SK-N-SH (cell line): ENCODE measurements at regions not wholly inside any gene's neighbourhood (a gene's known extent, or its start where the extent isn't known, plus 50 kb on each side); places are given as distances from the start of the nearest gene placed in this dataset.
A peak's percentile ranks its signal among the peaks of the same experiment; 100 is the strongest.
"Not testable (repeated sequence)": the region's sequence is repeated elsewhere in the genome, so short reads cannot be mapped to it uniquely, and the experiment has no call there.

Experiments
- CTCF ChIA-PET: fragments of 300-600, 350-600 bp; formaldehyde crosslinking; extraction: SDS; loops from one replicate; lab custom pipeline; 2021; lab: Yijun Ruan, JAX
- POLR2A ChIA-PET: fragments of 350-600 bp; sonication (Branson Sonifier 250); formaldehyde crosslinking; extraction: SDS; loops from one replicate; lab custom pipeline; 2020; ENCODE audit warnings: antibody characterized with exemption, inconsistent platforms; lab: Yijun Ruan, JAX
- DNase-seq: peaks from one replicate; pipeline ENCODE4 v3.0.0; 2012
- H2AFZ ChIP-seq: fragments of 200-600 bp; sonication (generic); 2 replicates; pipeline ENCODE4 v1.8.1; 2016; ENCODE audit warnings: antibody characterized with exemption, mild to moderate bottlenecking, low read depth
- H3F3A ChIP-seq: fragments of 200-600 bp; sonication (generic); replicated peaks from 2 replicates; pipeline ENCODE3; 2016; ENCODE audit warnings: antibody characterized with exemption, mild to moderate bottlenecking; ENCODE audit not compliant: insufficient read depth
- H3K27ac ChIP-seq, 2 experiments: fragments of 200-500 bp in 1 of 2; fragments of 200-600 bp in 1 of 2; sonication (Bioruptor generic) in 1 of 2; sonication (generic), shearing (Covaris generic) in 1 of 2; 2 replicates each; pipeline versions ENCODE4 v1.5.1 to v1.6.1; 2014 to 2016; ENCODE audit warnings: low read depth in 2 of 2, inconsistent platforms in 1 of 2, low read length in 1 of 2, mild to moderate bottlenecking in 1 of 2, mixed read lengths in 1 of 2
- H3K27me3 ChIP-seq: fragments of 200-600 bp; sonication (generic), shearing (Covaris generic); 2 replicates; pipeline ENCODE4 v1.6.1; 2016; ENCODE audit warnings: mixed run types; ENCODE audit not compliant: insufficient read depth
- H3K36me3 ChIP-seq, 2 experiments: fragments of 200-500 bp in 1 of 2; fragments of 200-600 bp in 1 of 2; sonication (Bioruptor generic) in 1 of 2; sonication (generic) in 1 of 2; replicated peaks in 1 of 2; 2 replicates each; pipeline versions ENCODE3 to v1.5.1; 2014 to 2016; ENCODE audit warnings: low read length in 1 of 2, mild to moderate bottlenecking in 1 of 2; ENCODE audit not compliant: insufficient read depth in 2 of 2, control insufficient read depth in 1 of 2
- H3K4me1 ChIP-seq, 2 experiments: fragments of 200-500 bp in 1 of 2; fragments of 200-600 bp in 1 of 2; sonication (Bioruptor generic) in 1 of 2; sonication (generic), shearing (Covaris generic) in 1 of 2; 2 replicates each; pipeline versions ENCODE4 v1.5.1 to v1.6.1; 2014 to 2016; ENCODE audit warnings: low read depth in 1 of 2, low read length in 1 of 2, mixed run types in 1 of 2; ENCODE audit not compliant: insufficient read depth in 2 of 2, control insufficient read depth in 1 of 2
- H3K4me2 ChIP-seq: fragments of 200-600 bp; sonication (generic), shearing (Covaris generic); 2 replicates; pipeline ENCODE4 v1.6.1; 2017; ENCODE audit warnings: mixed run types
- H3K4me3 ChIP-seq, 2 experiments: fragments of 200-500 bp in 1 of 2; fragments of 200-600 bp in 1 of 2; sonication (Bioruptor generic) in 1 of 2; sonication (generic), shearing (Covaris generic) in 1 of 2; 2 replicates each; pipeline versions ENCODE4 v1.5.1 to v1.8.1; 2014 to 2016; ENCODE audit warnings: low read depth in 2 of 2, inconsistent platforms in 1 of 2, low read length in 1 of 2, mild to moderate bottlenecking in 1 of 2, mixed read lengths in 1 of 2, moderate library complexity in 1 of 2
- H3K79me2 ChIP-seq: fragments of 200-600 bp; sonication (generic); 2 replicates; pipeline ENCODE4 v1.8.1; 2017; ENCODE audit warnings: mild to moderate bottlenecking; ENCODE audit not compliant: insufficient read depth
- H3K9ac ChIP-seq: fragments of 200-600 bp; sonication (generic); 2 replicates; pipeline ENCODE4 v1.6.1; 2017; ENCODE audit warnings: mixed run types
- H3K9me2 ChIP-seq: fragments of 200-600 bp; sonication (generic); 2 replicates; pipeline ENCODE4 v1.6.1; 2017; ENCODE audit warnings: mixed run types
- H3K9me3 ChIP-seq: fragments of 200-600 bp; sonication (generic); 2 replicates; pipeline ENCODE4 v1.6.1; 2017; ENCODE audit warnings: mixed run types, mild to moderate bottlenecking, moderate library complexity
- H4K20me1 ChIP-seq: fragments of 200-600 bp; sonication (generic); 2 replicates; pipeline ENCODE4 v1.6.1; 2017; ENCODE audit warnings: mild to moderate bottlenecking, mixed run types; ENCODE audit not compliant: insufficient read depth
- WGBS: methylation state at CpG from one replicate; pipeline ENCODE4 v1.1.6; 2017; ENCODE audit warnings: low lambda C conversion rate; 5-methylcytosine and 5-hydroxymethylcytosine counted together
- small RNA-seq, 7 experiments: library from RNA; depleted of rRNA; stranded (forward); fragments of <200 nt; gene quantifications; one replicate each; pipeline ENCODE3, GENCODE V24; 2012
- TF ChIP-seq, protein P1 (sequence below): fragments of 200-600 bp; sonication (generic); IDR thresholded peaks from 2 replicates; pipeline ENCODE4 v1.6.1; 2017; ENCODE audit warnings: antibody characterized with exemption, mild to moderate bottlenecking, moderate library complexity

DNA sequence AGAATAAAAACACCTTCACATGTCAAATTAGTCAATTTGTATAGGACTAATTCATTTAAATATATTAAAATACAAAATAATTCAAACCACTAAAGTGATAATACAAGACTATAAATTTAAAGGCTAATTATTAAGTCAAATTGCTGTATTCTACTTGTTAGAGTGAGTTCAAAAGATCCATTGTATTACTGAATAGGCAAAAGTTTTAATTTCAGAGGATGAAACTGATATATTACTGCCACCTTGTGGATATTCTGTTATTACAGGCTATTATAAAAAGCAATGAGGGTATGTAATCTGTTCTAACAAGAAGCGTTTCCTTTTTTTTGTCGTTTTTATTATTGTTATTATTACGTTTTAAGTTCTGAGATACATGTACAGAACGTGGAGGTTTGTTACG lies 1825.5 kb upstream of the TPTE start:
- DNase-seq, CTCF ChIA-PET, H3K4me1 ChIP-seq, H3K9me3 ChIP-seq, H3K4me2 ChIP-seq, H3K27ac ChIP-seq, H3K79me2 ChIP-seq, H2AFZ ChIP-seq, POLR2A ChIA-PET, H3K27me3 ChIP-seq, H4K20me1 ChIP-seq, H3K4me3 ChIP-seq, H3F3A ChIP-seq, H3K36me3 ChIP-seq, H3K9me2 ChIP-seq, H3K9ac ChIP-seq: not testable (repeated sequence)
- TF ChIP-seq, protein P1, sequence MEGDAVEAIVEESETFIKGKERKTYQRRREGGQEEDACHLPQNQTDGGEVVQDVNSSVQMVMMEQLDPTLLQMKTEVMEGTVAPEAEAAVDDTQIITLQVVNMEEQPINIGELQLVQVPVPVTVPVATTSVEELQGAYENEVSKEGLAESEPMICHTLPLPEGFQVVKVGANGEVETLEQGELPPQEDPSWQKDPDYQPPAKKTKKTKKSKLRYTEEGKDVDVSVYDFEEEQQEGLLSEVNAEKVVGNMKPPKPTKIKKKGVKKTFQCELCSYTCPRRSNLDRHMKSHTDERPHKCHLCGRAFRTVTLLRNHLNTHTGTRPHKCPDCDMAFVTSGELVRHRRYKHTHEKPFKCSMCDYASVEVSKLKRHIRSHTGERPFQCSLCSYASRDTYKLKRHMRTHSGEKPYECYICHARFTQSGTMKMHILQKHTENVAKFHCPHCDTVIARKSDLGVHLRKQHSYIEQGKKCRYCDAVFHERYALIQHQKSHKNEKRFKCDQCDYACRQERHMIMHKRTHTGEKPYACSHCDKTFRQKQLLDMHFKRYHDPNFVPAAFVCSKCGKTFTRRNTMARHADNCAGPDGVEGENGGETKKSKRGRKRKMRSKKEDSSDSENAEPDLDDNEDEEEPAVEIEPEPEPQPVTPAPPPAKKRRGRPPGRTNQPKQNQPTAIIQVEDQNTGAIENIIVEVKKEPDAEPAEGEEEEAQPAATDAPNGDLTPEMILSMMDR: peak; percentile 55
- 0% methylated on average over 5 of the region's 5 CpGs for WGBS

DNA sequence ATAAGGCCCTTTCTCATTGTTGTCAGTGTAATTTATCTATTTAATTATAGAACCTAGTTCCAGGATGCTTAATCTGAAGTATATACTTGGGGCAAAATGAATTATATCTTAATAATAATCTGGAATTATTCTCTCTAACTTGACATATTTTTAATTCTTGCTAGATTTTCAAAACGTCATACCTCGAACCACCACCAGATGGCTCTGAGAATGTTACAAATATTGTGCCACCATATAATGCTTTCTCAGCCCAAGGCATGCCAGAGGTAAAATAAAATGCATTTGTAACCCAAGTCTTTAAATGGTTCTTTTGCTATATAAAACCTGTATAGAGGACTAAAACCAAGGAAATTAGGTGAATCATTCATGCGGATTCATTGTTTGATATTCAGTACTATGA lies 1820.1 kb upstream of the TPTE start:
- H3K4me2 ChIP-seq, H3K4me1 ChIP-seq, H3K9me3 ChIP-seq, H3F3A ChIP-seq, H2AFZ ChIP-seq, H3K9me2 ChIP-seq, H3K4me3 ChIP-seq, DNase-seq, CTCF ChIA-PET, H3K9ac ChIP-seq, POLR2A ChIA-PET, H4K20me1 ChIP-seq, H3K36me3 ChIP-seq, H3K79me2 ChIP-seq, H3K27me3 ChIP-seq, H3K27ac ChIP-seq: not testable (repeated sequence)
- WGBS: 28% methylated on average over 1 of the region's 3 CpGs

DNA sequence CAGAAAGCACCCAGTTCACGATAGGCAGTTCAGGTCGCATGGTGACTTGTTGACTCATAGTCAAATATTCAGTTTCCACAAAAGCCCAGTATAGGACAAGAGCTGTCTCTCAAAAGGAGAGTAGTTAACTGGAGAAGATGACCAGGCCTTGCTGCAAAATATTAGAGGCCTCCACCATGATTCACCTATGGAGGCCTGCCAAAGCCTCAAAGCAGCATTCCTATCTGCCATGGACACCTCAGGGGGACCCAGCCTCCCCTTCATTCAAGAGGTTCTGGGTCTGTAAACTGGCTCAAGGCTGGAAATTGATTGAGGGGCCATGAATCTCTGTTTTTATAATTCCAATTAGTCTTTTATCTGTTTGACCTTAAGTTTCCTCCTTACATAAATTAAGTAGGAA lies 1815.6 kb upstream of the TPTE start:
- H3K79me2 ChIP-seq, H3K9ac ChIP-seq, H3K27me3 ChIP-seq, H3K4me2 ChIP-seq, DNase-seq, H3F3A ChIP-seq, CTCF ChIA-PET, H3K9me2 ChIP-seq, POLR2A ChIA-PET, H3K36me3 ChIP-seq, H4K20me1 ChIP-seq, H3K4me3 ChIP-seq, H3K4me1 ChIP-seq, H3K9me3 ChIP-seq, H2AFZ ChIP-seq, H3K27ac ChIP-seq: not testable (repeated sequence)
- WGBS: no CpG with 5 or more reads among the region's 2 CpGs

Small RNA genes in the stretch of these regions (small RNA-seq; reads per million reads assigned to genes)
- 0 reads per million in 7 experiments for gene CR381572.1
